WI38 (cell line): ENCODE measurements at regions not wholly inside any gene's neighbourhood (a gene's known extent, or its start where the extent isn't known, plus 50 kb on each side); places are given as distances from the start of the nearest gene placed in this dataset.

Experiments used
- H3K4me3 ChIP-seq: 2 replicates; pipeline ENCODE4 v1.5.1; 2011; ENCODE audit warnings: low read depth, mild to moderate bottlenecking, control low read depth, low read length
- TF ChIP-seq, protein P1 (sequence below): IDR thresholded peaks from 2 replicates; pipeline ENCODE4 v1.5.1; 2012; ENCODE audit warnings: low read depth, mild to moderate bottlenecking, control low read depth, low read length

DNA sequence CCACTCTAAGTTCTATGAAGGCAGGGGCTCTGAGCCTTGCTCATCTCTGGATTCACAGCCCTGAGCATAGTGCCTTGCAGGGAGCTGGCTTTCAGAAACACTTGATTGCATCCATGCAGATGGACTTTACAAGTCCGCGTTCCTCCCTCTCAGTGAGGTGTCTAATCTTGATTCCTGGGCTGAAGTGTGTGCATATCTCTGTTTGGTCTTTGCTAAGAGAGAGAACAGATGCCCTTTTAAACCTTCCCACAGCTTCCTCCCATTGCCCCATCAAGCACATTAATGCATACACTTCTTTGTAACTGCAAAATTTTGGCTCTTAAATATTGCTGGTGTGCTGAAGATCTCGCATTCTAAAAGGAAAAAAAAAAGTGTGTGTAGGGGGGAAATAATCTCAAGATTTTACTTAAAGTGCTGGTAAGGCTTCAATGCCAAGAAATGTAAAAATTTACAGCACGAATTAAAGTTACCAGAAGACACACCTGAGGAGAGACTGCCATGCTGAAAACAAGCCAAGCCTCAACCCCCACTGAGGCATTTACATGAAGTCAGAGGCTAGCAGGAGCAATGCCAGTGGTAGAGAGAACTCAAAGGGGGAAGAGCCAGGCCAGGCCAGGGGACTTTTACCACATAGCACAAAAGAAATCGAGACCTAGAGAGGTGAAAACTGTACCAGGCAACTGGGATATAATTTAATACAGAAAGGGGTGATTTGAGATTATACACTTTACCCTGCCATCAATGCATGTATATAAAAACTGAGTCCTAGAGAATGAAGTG lies 492.1 kb downstream of the SOX6 start:
- TF ChIP-seq, protein P1, sequence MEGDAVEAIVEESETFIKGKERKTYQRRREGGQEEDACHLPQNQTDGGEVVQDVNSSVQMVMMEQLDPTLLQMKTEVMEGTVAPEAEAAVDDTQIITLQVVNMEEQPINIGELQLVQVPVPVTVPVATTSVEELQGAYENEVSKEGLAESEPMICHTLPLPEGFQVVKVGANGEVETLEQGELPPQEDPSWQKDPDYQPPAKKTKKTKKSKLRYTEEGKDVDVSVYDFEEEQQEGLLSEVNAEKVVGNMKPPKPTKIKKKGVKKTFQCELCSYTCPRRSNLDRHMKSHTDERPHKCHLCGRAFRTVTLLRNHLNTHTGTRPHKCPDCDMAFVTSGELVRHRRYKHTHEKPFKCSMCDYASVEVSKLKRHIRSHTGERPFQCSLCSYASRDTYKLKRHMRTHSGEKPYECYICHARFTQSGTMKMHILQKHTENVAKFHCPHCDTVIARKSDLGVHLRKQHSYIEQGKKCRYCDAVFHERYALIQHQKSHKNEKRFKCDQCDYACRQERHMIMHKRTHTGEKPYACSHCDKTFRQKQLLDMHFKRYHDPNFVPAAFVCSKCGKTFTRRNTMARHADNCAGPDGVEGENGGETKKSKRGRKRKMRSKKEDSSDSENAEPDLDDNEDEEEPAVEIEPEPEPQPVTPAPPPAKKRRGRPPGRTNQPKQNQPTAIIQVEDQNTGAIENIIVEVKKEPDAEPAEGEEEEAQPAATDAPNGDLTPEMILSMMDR, result no peak
- H3K4me3 ChIP-seq, result no peak overlapping the region

DNA sequence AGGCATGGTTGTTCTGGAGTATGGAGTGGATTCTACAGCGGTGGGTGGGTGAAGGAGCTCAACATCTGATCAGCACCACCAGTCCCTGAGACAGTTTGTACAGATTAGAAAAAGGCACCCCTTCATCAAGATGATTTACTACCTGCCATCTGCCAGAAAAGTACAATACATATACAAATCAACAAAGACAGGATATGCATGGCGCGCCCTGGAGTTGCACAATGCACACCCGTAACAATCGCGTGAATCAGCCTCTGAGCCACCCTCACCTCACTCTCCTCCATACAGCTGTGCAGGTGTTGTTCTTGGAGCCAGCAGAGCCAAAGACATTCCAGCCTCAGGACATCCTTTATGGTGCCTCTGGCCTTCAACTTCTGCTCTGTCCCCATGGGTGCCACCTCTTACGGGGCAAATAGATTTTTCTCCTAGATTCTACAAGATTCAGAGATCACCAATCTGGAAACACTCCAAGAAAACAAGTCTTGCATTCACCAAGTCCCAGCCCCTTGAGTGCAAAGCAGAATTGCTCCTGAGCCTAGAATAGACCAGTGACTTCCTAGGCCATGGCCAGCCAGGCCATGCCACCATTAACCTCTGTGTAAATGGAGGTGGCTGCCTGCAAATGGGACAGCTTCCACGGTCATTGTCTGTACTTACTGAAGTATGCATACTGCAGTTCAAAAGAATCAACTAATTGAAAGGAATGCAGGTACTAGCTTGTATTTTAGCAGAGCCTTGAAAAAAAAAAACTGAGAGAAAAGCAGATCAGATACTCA lies 490.9 kb downstream of the SOX6 start:
- TF ChIP-seq, protein P1, result no peak
- no peak overlapping the region for H3K4me3 ChIP-seq

DNA sequence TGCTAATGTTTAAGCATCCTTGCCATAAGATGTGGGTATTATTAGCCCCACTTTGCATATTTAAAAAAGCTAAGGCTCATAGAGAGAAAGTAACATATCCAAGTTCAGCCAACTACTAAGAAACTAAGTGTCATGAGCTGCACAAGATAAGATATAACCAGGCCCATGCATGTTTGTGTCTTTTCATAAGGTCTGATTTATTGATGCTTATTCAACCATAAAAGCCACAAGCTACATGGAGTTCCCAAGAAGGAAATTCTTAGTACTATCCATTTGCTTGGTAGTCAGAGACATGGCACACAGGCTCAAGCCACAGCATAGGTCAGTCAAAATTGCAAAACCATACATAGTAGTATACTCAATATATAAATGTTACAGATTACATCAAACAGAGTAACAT lies 488.5 kb downstream of the SOX6 start:
- TF ChIP-seq, protein P1, result no peak
- no peak overlapping the region for H3K4me3 ChIP-seq

DNA sequence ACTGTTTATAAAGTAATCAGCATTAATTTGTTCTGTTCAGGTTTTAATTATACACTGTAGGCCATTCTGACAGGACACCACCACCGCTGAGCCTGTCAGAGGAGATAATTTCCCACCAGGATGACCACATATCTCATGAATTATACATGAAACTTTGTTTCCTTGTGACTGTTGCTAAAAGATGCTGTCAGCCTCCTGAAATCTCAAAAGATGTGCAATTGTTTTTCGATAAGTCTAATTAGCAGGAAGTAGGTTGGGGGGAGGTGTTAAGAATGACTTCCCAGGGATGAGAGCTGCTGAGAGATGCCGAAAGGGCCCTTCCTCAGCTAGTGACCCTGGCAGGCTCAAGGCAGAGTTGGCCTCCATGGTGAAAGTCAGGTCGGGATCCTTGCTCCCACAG lies 485.4 kb downstream of the SOX6 start:
- H3K4me3 ChIP-seq, result no peak overlapping the region
- TF ChIP-seq, protein P1, result no peak

DNA sequence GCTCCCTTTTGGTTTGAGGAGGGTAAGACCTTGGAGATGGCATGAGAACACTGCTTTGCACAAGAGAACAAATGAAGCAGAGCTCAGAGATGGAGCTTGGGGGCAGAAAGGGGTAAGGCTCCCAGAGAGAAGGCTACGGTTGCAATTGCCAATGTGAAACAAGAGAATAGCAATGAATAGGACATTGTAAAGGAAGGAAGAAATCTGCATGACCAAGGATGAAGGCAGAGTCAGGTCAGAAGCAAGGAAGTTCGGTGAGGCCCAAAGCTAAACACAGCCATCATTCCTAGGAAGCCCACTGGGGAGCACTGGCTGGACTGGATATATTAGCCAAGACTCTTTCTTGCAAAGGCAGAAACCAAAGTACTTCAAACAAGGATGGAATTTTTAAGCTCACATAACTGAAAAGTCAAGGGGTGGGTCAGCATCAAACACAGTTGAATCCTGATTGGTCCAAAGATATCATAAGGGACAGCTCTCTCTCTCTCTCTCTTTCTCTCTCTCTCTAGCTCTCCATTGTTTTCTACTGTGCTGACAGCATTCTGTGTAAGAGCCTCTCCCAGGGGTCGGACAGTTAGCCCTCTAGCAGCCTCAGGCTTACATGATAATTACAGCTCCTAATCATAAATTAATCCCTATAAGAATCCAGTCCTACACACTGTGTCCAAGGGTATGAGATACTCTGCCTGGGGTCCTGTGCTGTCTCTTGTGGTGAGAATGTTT lies 484.3 kb downstream of the SOX6 start:
- TF ChIP-seq, protein P1, result no peak
- no peak overlapping the region for H3K4me3 ChIP-seq

DNA sequence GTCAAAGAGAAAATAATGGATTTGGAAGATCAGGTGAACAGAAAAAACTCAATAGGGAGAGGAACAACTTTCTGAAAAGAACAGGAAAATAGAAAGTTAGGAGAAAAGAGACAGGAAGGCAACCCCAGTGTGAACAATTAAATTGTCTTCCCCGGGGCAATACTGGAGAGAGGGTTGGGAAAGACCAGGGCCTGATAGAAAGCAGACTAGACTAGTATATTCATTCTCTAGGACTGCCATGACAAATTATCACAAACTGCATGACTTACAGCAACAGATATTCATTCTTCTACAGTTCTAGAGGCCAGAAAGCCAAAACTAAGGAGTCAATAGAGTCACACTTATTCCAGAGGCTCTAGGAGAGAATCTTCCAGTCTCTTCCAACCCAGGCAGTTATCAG lies 482.8 kb downstream of the SOX6 start:
- TF ChIP-seq, protein P1, result no peak
- H3K4me3 ChIP-seq, result no peak overlapping the region
